Neural cell (in vitro differentiated cells): ENCODE measurements at regions not wholly inside any gene's neighbourhood (a gene's known extent, or its start where the extent isn't known, plus 50 kb on each side); places are given as distances from the start of the nearest gene placed in this dataset.

Experiments
- H2AFZ ChIP-seq: fragments of 200-600, 300-800 bp; sonication (generic), shearing (Covaris generic); 2 replicates; pipeline ENCODE4 v1.6.0; 2014; ENCODE audit warnings: low read depth, mild to moderate bottlenecking, antibody characterized with exemption, low read length, moderate library complexity
- H3F3A ChIP-seq: fragments of 200-600 bp; shearing (Covaris generic); 2 replicates; pipeline ENCODE4 v1.6.1; 2016; ENCODE audit warnings: mild to moderate bottlenecking, moderate library complexity, mixed read lengths, antibody characterized with exemption, low read length; ENCODE audit not compliant: insufficient read depth, poor library complexity, severe bottlenecking
- H3K27ac ChIP-seq: fragments of 200-600, 300-800 bp; sonication (generic), shearing (Covaris generic); 2 replicates; pipeline ENCODE4 v1.5.1; 2014; ENCODE audit warnings: mild to moderate bottlenecking, low read length, moderate library complexity
- H3K27me3 ChIP-seq: fragments of 300-800, 200-600 bp; sonication (generic), shearing (Covaris generic); 2 replicates; pipeline ENCODE4 v1.6.0; 2014; ENCODE audit warnings: mild to moderate bottlenecking, low read depth, low read length, moderate library complexity; ENCODE audit not compliant: insufficient read depth
- H3K36me3 ChIP-seq: fragments of 300-800, 200-600 bp; sonication (generic), shearing (Covaris generic); 2 replicates; pipeline ENCODE4 v1.5.1; 2014; ENCODE audit warnings: mild to moderate bottlenecking, antibody characterized with exemption, low read length, moderate library complexity; ENCODE audit not compliant: insufficient read depth
- H3K4me2 ChIP-seq: fragments of 300-800, 200-600 bp; sonication (generic), shearing (Covaris generic); 2 replicates; pipeline ENCODE4 v1.6.0; 2014; ENCODE audit warnings: mild to moderate bottlenecking, low read length
- H3K4me3 ChIP-seq: fragments of 300-800, 200-600 bp; sonication (generic), shearing (Covaris generic); 2 replicates; pipeline ENCODE4 v1.5.1; 2014; ENCODE audit warnings: mild to moderate bottlenecking, low read length, moderate library complexity
- H3K79me2 ChIP-seq: fragments of 200-600 bp; shearing (Covaris generic); replicated peaks from 2 replicates; pipeline ENCODE4 v1.6.0; 2014; ENCODE audit warnings: mild to moderate bottlenecking, low read length, moderate library complexity; ENCODE audit not compliant: insufficient read depth
- H3K9ac ChIP-seq: fragments of 300-800, 200-600 bp; sonication (generic), shearing (Covaris generic); 2 replicates; pipeline ENCODE4 v1.6.1; 2016; ENCODE audit warnings: mild to moderate bottlenecking, low read length, mixed read lengths
- H3K9me2 ChIP-seq: fragments of 200-600 bp; shearing (Covaris generic); 2 replicates; pipeline ENCODE4 v1.6.1; 2016; ENCODE audit warnings: mild to moderate bottlenecking, low read length, mixed read lengths; ENCODE audit not compliant: insufficient read depth
- H3K9me3 ChIP-seq: fragments of 200-600, 300-800 bp; sonication (generic), shearing (Covaris generic); 2 replicates; pipeline ENCODE4 v1.6.1; 2016; ENCODE audit warnings: mild to moderate bottlenecking, mixed run types, low read length, moderate library complexity, mixed read lengths
- H4K20me1 ChIP-seq: fragments of 200-600 bp; shearing (Covaris generic); 2 replicates; pipeline ENCODE4 v1.6.1; 2016; ENCODE audit warnings: mild to moderate bottlenecking, mixed run types; ENCODE audit not compliant: insufficient read depth
- EP300 ChIP-seq: fragments of 450-650 bp; conservative IDR thresholded peaks from 2 replicates; pipeline ENCODE4 v1.6.1; 2014; ENCODE audit warnings: antibody characterized with exemption, mild to moderate bottlenecking, moderate library complexity; ENCODE audit not compliant: poor library complexity, severe bottlenecking
- EZH2 ChIP-seq: fragments of 200-600, 300-800 bp; shearing (Covaris generic), sonication (generic); IDR thresholded peaks from 2 replicates; pipeline ENCODE4 v1.6.1; 2014; ENCODE audit warnings: antibody characterized with exemption, low read length, borderline replicate concordance, mild to moderate bottlenecking; ENCODE audit not compliant: insufficient read depth, poor library complexity, severe bottlenecking
- MXI1 ChIP-seq: fragments of 450-650 bp; conservative IDR thresholded peaks from 2 replicates; pipeline ENCODE4 v1.6.1; 2014; ENCODE audit warnings: antibody characterized with exemption, mild to moderate bottlenecking; ENCODE audit not compliant: poor library complexity, severe bottlenecking
- RAD21 ChIP-seq: fragments of 450-650 bp; conservative IDR thresholded peaks from 2 replicates; pipeline ENCODE4 v1.6.1; 2014; ENCODE audit warnings: antibody characterized with exemption, mild to moderate bottlenecking, moderate library complexity
- TAF1 ChIP-seq: IDR thresholded peaks from 2 replicates; pipeline ENCODE4 v1.6.1; 2012; ENCODE audit warnings: low read depth
- TF ChIP-seq, protein P1 (sequence below): fragments of 450-650 bp; IDR thresholded peaks from 2 replicates; pipeline ENCODE4 v1.5.1; 2014; ENCODE audit warnings: antibody characterized with exemption, mild to moderate bottlenecking, moderate library complexity; ENCODE audit not compliant: poor library complexity, severe bottlenecking
- TF ChIP-seq, protein P2 (sequence below): IDR thresholded peaks from 2 replicates; pipeline ENCODE4 v1.6.1; 2012; ENCODE audit warnings: borderline replicate concordance

DNA sequence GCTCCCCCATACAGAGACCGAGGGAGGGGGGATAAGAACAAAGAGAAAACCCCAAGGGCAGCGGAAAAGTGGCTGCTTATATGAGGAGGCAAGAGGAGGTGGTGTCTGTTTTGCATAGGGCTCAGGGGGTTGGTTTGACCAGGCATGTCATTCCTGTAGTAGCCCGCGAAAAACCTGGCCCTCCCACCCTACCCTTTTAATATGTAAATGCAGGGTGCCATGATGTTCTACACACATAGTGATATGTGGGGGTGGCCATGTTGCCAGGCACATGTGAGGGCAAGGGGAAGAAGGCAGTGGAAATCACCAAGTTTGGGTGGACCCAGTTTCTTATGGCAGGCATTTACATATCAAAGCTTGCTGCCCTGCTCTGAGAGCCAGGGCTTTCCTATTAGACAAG lies 203.5 kb upstream of the UBL3 start:
- TF ChIP-seq, protein P1, sequence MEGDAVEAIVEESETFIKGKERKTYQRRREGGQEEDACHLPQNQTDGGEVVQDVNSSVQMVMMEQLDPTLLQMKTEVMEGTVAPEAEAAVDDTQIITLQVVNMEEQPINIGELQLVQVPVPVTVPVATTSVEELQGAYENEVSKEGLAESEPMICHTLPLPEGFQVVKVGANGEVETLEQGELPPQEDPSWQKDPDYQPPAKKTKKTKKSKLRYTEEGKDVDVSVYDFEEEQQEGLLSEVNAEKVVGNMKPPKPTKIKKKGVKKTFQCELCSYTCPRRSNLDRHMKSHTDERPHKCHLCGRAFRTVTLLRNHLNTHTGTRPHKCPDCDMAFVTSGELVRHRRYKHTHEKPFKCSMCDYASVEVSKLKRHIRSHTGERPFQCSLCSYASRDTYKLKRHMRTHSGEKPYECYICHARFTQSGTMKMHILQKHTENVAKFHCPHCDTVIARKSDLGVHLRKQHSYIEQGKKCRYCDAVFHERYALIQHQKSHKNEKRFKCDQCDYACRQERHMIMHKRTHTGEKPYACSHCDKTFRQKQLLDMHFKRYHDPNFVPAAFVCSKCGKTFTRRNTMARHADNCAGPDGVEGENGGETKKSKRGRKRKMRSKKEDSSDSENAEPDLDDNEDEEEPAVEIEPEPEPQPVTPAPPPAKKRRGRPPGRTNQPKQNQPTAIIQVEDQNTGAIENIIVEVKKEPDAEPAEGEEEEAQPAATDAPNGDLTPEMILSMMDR = no peak
- TF ChIP-seq EZH2 (no peak), EP300 (no peak)
- TF ChIP-seq, protein P2, sequence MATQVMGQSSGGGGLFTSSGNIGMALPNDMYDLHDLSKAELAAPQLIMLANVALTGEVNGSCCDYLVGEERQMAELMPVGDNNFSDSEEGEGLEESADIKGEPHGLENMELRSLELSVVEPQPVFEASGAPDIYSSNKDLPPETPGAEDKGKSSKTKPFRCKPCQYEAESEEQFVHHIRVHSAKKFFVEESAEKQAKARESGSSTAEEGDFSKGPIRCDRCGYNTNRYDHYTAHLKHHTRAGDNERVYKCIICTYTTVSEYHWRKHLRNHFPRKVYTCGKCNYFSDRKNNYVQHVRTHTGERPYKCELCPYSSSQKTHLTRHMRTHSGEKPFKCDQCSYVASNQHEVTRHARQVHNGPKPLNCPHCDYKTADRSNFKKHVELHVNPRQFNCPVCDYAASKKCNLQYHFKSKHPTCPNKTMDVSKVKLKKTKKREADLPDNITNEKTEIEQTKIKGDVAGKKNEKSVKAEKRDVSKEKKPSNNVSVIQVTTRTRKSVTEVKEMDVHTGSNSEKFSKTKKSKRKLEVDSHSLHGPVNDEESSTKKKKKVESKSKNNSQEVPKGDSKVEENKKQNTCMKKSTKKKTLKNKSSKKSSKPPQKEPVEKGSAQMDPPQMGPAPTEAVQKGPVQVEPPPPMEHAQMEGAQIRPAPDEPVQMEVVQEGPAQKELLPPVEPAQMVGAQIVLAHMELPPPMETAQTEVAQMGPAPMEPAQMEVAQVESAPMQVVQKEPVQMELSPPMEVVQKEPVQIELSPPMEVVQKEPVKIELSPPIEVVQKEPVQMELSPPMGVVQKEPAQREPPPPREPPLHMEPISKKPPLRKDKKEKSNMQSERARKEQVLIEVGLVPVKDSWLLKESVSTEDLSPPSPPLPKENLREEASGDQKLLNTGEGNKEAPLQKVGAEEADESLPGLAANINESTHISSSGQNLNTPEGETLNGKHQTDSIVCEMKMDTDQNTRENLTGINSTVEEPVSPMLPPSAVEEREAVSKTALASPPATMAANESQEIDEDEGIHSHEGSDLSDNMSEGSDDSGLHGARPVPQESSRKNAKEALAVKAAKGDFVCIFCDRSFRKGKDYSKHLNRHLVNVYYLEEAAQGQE = no peak
- Histone ChIP-seq H3K36me3 (no peaks in the 10 kb centered on the region), H3K9me3 (no peaks in the 10 kb centered on the region), H3K27me3 (no peaks in the 10 kb centered on the region), H3K9ac (no peak overlapping the region), H3K27ac (no peak overlapping the region), H3K4me3 (no peak overlapping the region), H3F3A (no peaks in the 10 kb centered on the region), H4K20me1 (no peaks in the 10 kb centered on the region), H3K79me2 (no peaks in the 10 kb centered on the region), H2AFZ (no peak overlapping the region), H3K9me2 (no peaks in the 10 kb centered on the region), H3K4me2 (no peak overlapping the region)

DNA sequence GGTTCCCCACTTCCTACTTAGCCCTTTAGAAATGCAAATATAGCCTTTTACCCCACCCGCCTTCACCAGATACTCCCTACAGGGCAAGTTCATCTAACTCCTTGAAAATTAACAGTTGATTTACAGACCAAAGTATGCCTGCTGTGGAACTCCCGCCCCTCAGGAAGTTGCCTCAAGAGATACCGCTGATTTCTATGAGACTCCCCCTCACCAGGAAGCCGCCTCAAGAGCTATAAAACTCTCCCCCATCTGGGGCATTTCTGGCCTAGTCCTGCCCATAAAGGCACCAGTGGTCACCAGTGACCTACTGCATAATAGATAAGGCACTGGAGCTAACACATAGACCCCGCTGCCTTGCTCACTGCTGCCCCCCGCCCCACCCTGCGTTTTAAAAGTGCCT lies 201.7 kb upstream of the UBL3 start:
- TF ChIP-seq TAF1 = no peak
- no peak for TF ChIP-seq MXI1
- no peak for TF ChIP-seq EZH2
- TF ChIP-seq RAD21 = no peak
- TF ChIP-seq, protein P2 = no peak
- H2AFZ ChIP-seq = no peak overlapping the region
- no peak overlapping the region for H3K4me3 ChIP-seq
- H3K9me3 ChIP-seq = no peaks in the 10 kb centered on the region
- no peaks in the 10 kb centered on the region for H3K27me3 ChIP-seq
- no peak overlapping the region for H3K27ac ChIP-seq
- no peaks in the 10 kb centered on the region for H3K9me2 ChIP-seq
- H3K36me3 ChIP-seq = no peaks in the 10 kb centered on the region
- no peak overlapping the region for H3K9ac ChIP-seq
- no peaks in the 10 kb centered on the region for H4K20me1 ChIP-seq
- H3K4me2 ChIP-seq = no peak overlapping the region
- H3F3A ChIP-seq = no peaks in the 10 kb centered on the region
- H3K79me2 ChIP-seq = no peaks in the 10 kb centered on the region
